ENCODE measurements at regions not wholly inside any gene's neighbourhood (a gene's known extent, or its start where the extent isn't known, plus 50 kb on each side); places are given as distances from the start of the nearest gene placed in this dataset.
A peak's percentile ranks its signal among the peaks of the same experiment; 100 is the strongest.

- no peak overlapping the region for H3K27ac ChIP-seq
- TF ChIP-seq CTCF (conservative IDR thresholded peaks at IDR 0.05), result no peak
Observed at GRCh38 chr4:138577145-138577544, 335.0 kb upstream of the SLC7A11 start.

GRCh38 chr4:138576684-138577083 lies 334.5 kb upstream of the SLC7A11 start:
- TF ChIP-seq CTCF (conservative IDR thresholded peaks at IDR 0.05), result peak; percentile 79
- H3K27ac ChIP-seq, result no peak overlapping the region

- TF ChIP-seq CTCF (conservative IDR thresholded peaks at IDR 0.05), result no peak
- no peak overlapping the region for H3K27ac ChIP-seq
Observed at GRCh38 chr4:138573246-138573645, 331.1 kb upstream of the SLC7A11 start.

- TF ChIP-seq CTCF (conservative IDR thresholded peaks at IDR 0.05), result no peak
Observed at GRCh38 chr4:138572007-138572406, 329.9 kb upstream of the SLC7A11 start.

GRCh38 chr4:138567696-138568095 lies 325.5 kb upstream of the SLC7A11 start:
- H3K27ac ChIP-seq, result no peak overlapping the region

More at GRCh38 chr4:138572007-138572406, 329.9 kb upstream of the SLC7A11 start:
- H3K27ac ChIP-seq, result no peak overlapping the region

GRCh38 chr4:138565576-138565975 lies 323.4 kb upstream of the SLC7A11 start:
- TF ChIP-seq CTCF (conservative IDR thresholded peaks at IDR 0.05), result no peak
- H3K27ac ChIP-seq, result no peak overlapping the region

More at GRCh38 chr4:138567696-138568095, 325.5 kb upstream of the SLC7A11 start:
- TF ChIP-seq CTCF (conservative IDR thresholded peaks at IDR 0.05), result no peak

GRCh38 chr4:138562544-138562991 lies 320.4 kb upstream of the SLC7A11 start:
- H3K27ac ChIP-seq, result no peak overlapping the region
- TF ChIP-seq CTCF (conservative IDR thresholded peaks at IDR 0.05), result no peak

Measured in VCaP (cell line).